Mesenchymal stem cell (in vitro differentiated cells and primary cell): ENCODE measurements at regions not wholly inside any gene's neighbourhood (a gene's known extent, or its start where the extent isn't known, plus 50 kb on each side); places are given as distances from the start of the nearest gene placed in this dataset.

Source experiments
- DNase-seq: peaks from one replicate; pipeline ENCODE4 v3.0.0-alpha.2; 2013
- H2AFZ ChIP-seq: one replicate; pipeline ENCODE4 v1.6.1; 2013; ENCODE audit warnings: low read depth, mild to moderate bottlenecking, control low read depth, inconsistent platforms, low read length, moderate library complexity
- H2AK5ac ChIP-seq: 2 replicates; pipeline ENCODE4 v1.6.1; 2013; ENCODE audit warnings: low read length, moderate library complexity, mild to moderate bottlenecking, inconsistent platforms; ENCODE audit not compliant: severe bottlenecking
- H2BK120ac ChIP-seq: one replicate; pipeline ENCODE4 v1.6.1; 2013; ENCODE audit warnings: low read depth, mild to moderate bottlenecking, inconsistent platforms, low read length, moderate library complexity
- H2BK12ac ChIP-seq, 2 experiments: one replicate each; pipeline ENCODE4 v1.6.1; 2013; ENCODE audit warnings: inconsistent platforms in 2 of 2, low read length in 2 of 2, mild to moderate bottlenecking in 2 of 2, moderate library complexity in 2 of 2, control low read depth in 1 of 2
- H2BK15ac ChIP-seq: one replicate; pipeline ENCODE4 v1.6.1; 2013; ENCODE audit warnings: mild to moderate bottlenecking, low read depth, inconsistent platforms; ENCODE audit not compliant: poor library complexity, severe bottlenecking
- H2BK5ac ChIP-seq: 2 replicates; pipeline ENCODE4 v1.6.1; 2013; ENCODE audit warnings: low read depth, mild to moderate bottlenecking, low read length, control low read depth, inconsistent platforms; ENCODE audit not compliant: poor library complexity, severe bottlenecking
- H3K14ac ChIP-seq, 2 experiments: one replicate each; pipeline ENCODE4 v1.6.1; 2013; ENCODE audit warnings: inconsistent platforms in 2 of 2, low read length in 2 of 2, control low read depth in 1 of 2, mild to moderate bottlenecking in 1 of 2, moderate library complexity in 1 of 2
- H3K18ac ChIP-seq, 2 experiments: one replicate each; pipeline ENCODE4 v1.6.1; 2013; ENCODE audit warnings: inconsistent platforms in 2 of 2, low read length in 2 of 2, control low read depth in 1 of 2, low read depth in 1 of 2, mild to moderate bottlenecking in 1 of 2
- H3K23ac ChIP-seq, 2 experiments: one replicate each; pipeline ENCODE4 v1.6.1; 2013; ENCODE audit warnings: inconsistent platforms in 2 of 2, low read length in 2 of 2, mild to moderate bottlenecking in 2 of 2, moderate library complexity in 2 of 2, control low read depth in 1 of 2
- H3K27ac ChIP-seq: 2 replicates; pipeline ENCODE4 v1.5.1; 2013; ENCODE audit warnings: mild to moderate bottlenecking, moderate library complexity, low read length, control low read depth, inconsistent platforms; ENCODE audit not compliant: poor library complexity, severe bottlenecking
- H3K27me3 ChIP-seq, 2 experiments: 2 replicates each; pipeline versions ENCODE4 v1.6.1 to v1.7.0; 2013; ENCODE audit warnings: low read length in 2 of 2, mild to moderate bottlenecking in 2 of 2, moderate library complexity in 2 of 2, control low read depth in 1 of 2, inconsistent platforms in 1 of 2; ENCODE audit not compliant: control insufficient read depth in 1 of 2, insufficient read depth in 1 of 2
- H3K36me3 ChIP-seq, 2 experiments: 2 replicates each; pipeline versions ENCODE4 v1.6.1 to v1.7.0; 2013; ENCODE audit warnings: low read length in 2 of 2, control low read depth in 1 of 2, inconsistent platforms in 1 of 2, low read depth in 1 of 2, mild to moderate bottlenecking in 1 of 2; ENCODE audit not compliant: insufficient read depth in 2 of 2, control insufficient read depth in 1 of 2
- H3K4ac ChIP-seq, 2 experiments: one replicate each; pipeline ENCODE4 v1.6.1; 2013; ENCODE audit warnings: inconsistent platforms in 2 of 2, low read length in 2 of 2, mild to moderate bottlenecking in 2 of 2, moderate library complexity in 2 of 2, control low read depth in 1 of 2, low read depth in 1 of 2
- H3K4me1 ChIP-seq: 2 replicates; pipeline ENCODE4 v1.6.1; 2013; ENCODE audit warnings: low read depth, low read length, control low read depth; ENCODE audit not compliant: control insufficient read depth, insufficient read depth
- H3K4me2 ChIP-seq: 2 replicates; pipeline ENCODE4 v1.6.1; 2013; ENCODE audit warnings: low read length, mild to moderate bottlenecking, inconsistent platforms; ENCODE audit not compliant: poor library complexity, severe bottlenecking
- H3K4me3 ChIP-seq, 2 experiments: 2 replicates each; pipeline versions ENCODE4 v1.5.1 to v1.7.0; 2013; ENCODE audit warnings: low read length in 2 of 2, mild to moderate bottlenecking in 2 of 2, control low read depth in 1 of 2, low read depth in 1 of 2; ENCODE audit not compliant: insufficient read depth in 1 of 2
- H3K79me1 ChIP-seq: replicated peaks from 2 replicates; pipeline ENCODE4 v1.6.1; 2013; ENCODE audit warnings: mild to moderate bottlenecking, control low read depth, low read length, inconsistent platforms; ENCODE audit not compliant: poor library complexity, severe bottlenecking
- H3K9ac ChIP-seq: 2 replicates; pipeline ENCODE4 v1.7.0; 2013; ENCODE audit warnings: mild to moderate bottlenecking, low read length, moderate library complexity
- H3K9me3 ChIP-seq: 2 replicates; pipeline ENCODE4 v1.7.0; 2013; ENCODE audit warnings: mild to moderate bottlenecking, low read length; ENCODE audit not compliant: control insufficient read depth
- H4K8ac ChIP-seq: one replicate; pipeline ENCODE4 v1.6.1; 2013; ENCODE audit warnings: inconsistent platforms, mild to moderate bottlenecking, low read length, moderate library complexity
- H4K91ac ChIP-seq: one replicate; pipeline ENCODE4 v1.6.1; 2013; ENCODE audit warnings: mild to moderate bottlenecking, low read length, inconsistent platforms
- WGBS: methylation state at CpG from one replicate; pipeline ENCODE4 v1.1.7; 2013; ENCODE audit warnings: mixed read lengths; 5-methylcytosine and 5-hydroxymethylcytosine counted together

GRCh38 chr2:66122516-66122915, 312.4 kb upstream of the MEIS1 start:
- no peak overlapping the region for H3K14ac ChIP-seq
- peaks cover 3% of the 10 kb centered on the region for H3K9me3 ChIP-seq
- H2BK120ac ChIP-seq: no peak overlapping the region
- no peak for DNase-seq
- no peaks in the 10 kb centered on the region for H3K4me1 ChIP-seq
- H3K4me3 ChIP-seq: no peak overlapping the region
- no peak overlapping the region for H3K18ac ChIP-seq
- no peak overlapping the region for H3K27ac ChIP-seq
- H3K23ac ChIP-seq: no peak overlapping the region
- no peak overlapping the region for H4K91ac ChIP-seq
- H3K27me3 ChIP-seq: no peaks in the 10 kb centered on the region
- no peaks in the 10 kb centered on the region for H3K79me1 ChIP-seq
- no peak overlapping the region for H2BK5ac ChIP-seq
- H4K8ac ChIP-seq: no peak overlapping the region
- no peak overlapping the region for H3K4me2 ChIP-seq
- WGBS: no CpG with 5 or more reads among the region's 2 CpGs
- H2BK12ac ChIP-seq: no peak overlapping the region
- no peak overlapping the region for H3K9ac ChIP-seq
- H2BK15ac ChIP-seq: no peak overlapping the region
- no peaks in the 10 kb centered on the region for H3K36me3 ChIP-seq
- no peak overlapping the region for H3K4ac ChIP-seq
- H2AFZ ChIP-seq: no peak overlapping the region
- H2AK5ac ChIP-seq: no peak overlapping the region

- H3K4me1 ChIP-seq: no peaks in the 10 kb centered on the region
- H3K4me3 ChIP-seq: no peak overlapping the region
- H2AK5ac ChIP-seq: no peak overlapping the region
- no peak overlapping the region for H2BK15ac ChIP-seq
- no peak overlapping the region for H3K4ac ChIP-seq
- H4K8ac ChIP-seq: no peak overlapping the region
- no peak overlapping the region for H2BK12ac ChIP-seq
- no peak overlapping the region for H3K14ac ChIP-seq
- H3K18ac ChIP-seq: no peak overlapping the region
- peaks cover 3% of the 10 kb centered on the region for H3K9me3 ChIP-seq
- no peak overlapping the region for H4K91ac ChIP-seq
- H2AFZ ChIP-seq: no peak overlapping the region
- no peak overlapping the region for H3K4me2 ChIP-seq
- no peak overlapping the region for H3K27ac ChIP-seq
- no peak for DNase-seq
- H3K27me3 ChIP-seq: no peaks in the 10 kb centered on the region
- H2BK5ac ChIP-seq: no peak overlapping the region
- 89% methylated on average over 1 of the region's 3 CpGs for WGBS
- H3K79me1 ChIP-seq: no peaks in the 10 kb centered on the region
- H3K23ac ChIP-seq: no peak overlapping the region
- no peaks in the 10 kb centered on the region for H3K36me3 ChIP-seq
- H2BK120ac ChIP-seq: no peak overlapping the region
- no peak overlapping the region for H3K9ac ChIP-seq
These were observed 313.0 kb upstream of the MEIS1 start for GRCh38 chr2:66121946-66122345.

- peaks cover 3% of the 10 kb centered on the region for H3K9me3 ChIP-seq
- no peak overlapping the region for H3K27ac ChIP-seq
- no peak overlapping the region for H2BK120ac ChIP-seq
- no peaks in the 10 kb centered on the region for H3K4me1 ChIP-seq
- no peak overlapping the region for H3K23ac ChIP-seq
- no peak overlapping the region for H2BK15ac ChIP-seq
- H3K79me1 ChIP-seq: no peaks in the 10 kb centered on the region
- no peak overlapping the region for H2BK5ac ChIP-seq
- H4K91ac ChIP-seq: no peak overlapping the region
- H3K9ac ChIP-seq: no peak overlapping the region
- no peak overlapping the region for H2AFZ ChIP-seq
- no peak overlapping the region for H2BK12ac ChIP-seq
- H3K4me2 ChIP-seq: no peak overlapping the region
- H3K4me3 ChIP-seq: no peak overlapping the region
- 100% methylated on average over 1 of the region's 2 CpGs for WGBS
- H3K36me3 ChIP-seq: no peaks in the 10 kb centered on the region
- H4K8ac ChIP-seq: no peak overlapping the region
- no peak for DNase-seq
- H3K14ac ChIP-seq: no peak overlapping the region
- no peaks in the 10 kb centered on the region for H3K27me3 ChIP-seq
- H3K18ac ChIP-seq: no peak overlapping the region
- no peak overlapping the region for H2AK5ac ChIP-seq
- no peak overlapping the region for H3K4ac ChIP-seq
These were observed 320.8 kb upstream of the MEIS1 start for GRCh38 chr2:66113988-66114625.

- Histone ChIP-seq H3K4me3 (no peak overlapping the region), H3K4me1 (no peaks in the 10 kb centered on the region), H3K4ac (no peak overlapping the region), H2BK15ac (no peak overlapping the region), H3K79me1 (no peaks in the 10 kb centered on the region), H3K4me2 (no peak overlapping the region), H4K8ac (no peak overlapping the region), H3K18ac (no peak overlapping the region), H2BK120ac (no peak overlapping the region), H3K36me3 (no peaks in the 10 kb centered on the region), H2AFZ (no peak overlapping the region), H2AK5ac (no peak overlapping the region), H4K91ac (no peak overlapping the region), H2BK12ac (no peak overlapping the region), H3K27me3 (no peaks in the 10 kb centered on the region), H3K9me3 (no peaks in the 10 kb centered on the region), H3K23ac (no peak overlapping the region), H2BK5ac (no peak overlapping the region), H3K9ac (no peak overlapping the region), H3K27ac (no peak overlapping the region), H3K14ac (no peak overlapping the region)
- DNase-seq: no peak
- WGBS: 77% methylated on average over 4 of the region's 7 CpGs
These were observed 323.2 kb upstream of the MEIS1 start for GRCh38 chr2:66111706-66112105.
